IPS-NIHi11 (cell line): ENCODE measurements at regions not wholly inside any gene's neighbourhood (a gene's known extent, or its start where the extent isn't known, plus 50 kb on each side); places are given as distances from the start of the nearest gene placed in this dataset.
A peak's percentile ranks its signal among the peaks of the same experiment; 100 is the strongest.

Experiments used
- DNase-seq: peaks from one replicate; pipeline ENCODE4 v3.0.0; 2012; ENCODE audit warnings: mixed read lengths, low spot score

DNA sequence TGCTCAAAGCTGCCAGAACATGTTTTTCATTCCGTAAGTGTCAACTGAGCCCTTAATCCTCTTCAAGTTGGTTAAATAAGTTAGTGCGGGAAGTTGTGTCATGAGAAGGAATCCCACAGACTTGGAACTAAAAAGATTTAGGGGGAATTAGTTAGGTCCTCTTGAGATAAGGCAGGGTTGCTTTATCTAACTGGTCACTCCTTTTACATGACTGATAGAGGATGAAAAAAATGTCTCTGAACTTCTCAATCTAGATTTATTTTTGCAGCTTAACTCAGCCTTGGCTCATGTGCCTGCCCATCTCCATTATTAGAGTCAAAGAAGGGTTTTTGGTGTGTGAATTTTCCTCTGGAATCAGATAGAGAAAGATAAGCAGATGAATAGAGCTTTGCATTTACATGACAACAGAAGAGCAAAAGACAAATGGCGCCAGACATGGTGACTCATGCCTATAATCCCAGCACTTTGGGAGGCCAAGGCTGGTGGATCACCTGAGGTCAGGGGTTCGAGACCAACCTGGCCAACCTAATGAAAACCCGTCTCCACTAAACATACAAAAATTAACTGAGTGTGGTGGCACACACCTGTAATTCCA, 882.9 kb downstream of the RPA4 start:
- no peak for DNase-seq

DNA sequence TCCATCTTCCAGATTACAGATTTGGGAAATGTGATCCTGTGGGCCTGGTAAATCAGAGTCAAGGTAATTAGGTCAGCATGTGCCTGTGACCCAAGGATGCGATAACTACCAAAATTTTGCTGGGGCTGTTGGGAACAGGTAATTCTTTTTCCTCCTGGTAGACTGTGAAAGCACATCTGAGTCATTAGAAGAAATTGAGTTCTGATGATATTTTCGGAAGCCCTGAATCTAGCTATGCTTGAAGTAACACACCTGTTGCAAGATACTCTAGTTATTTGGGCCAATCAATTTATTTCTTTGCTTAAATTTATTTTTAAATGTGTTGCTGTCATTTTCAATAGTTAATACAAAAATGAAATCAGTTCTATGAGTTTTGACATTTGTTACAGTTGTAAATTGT, 903.6 kb downstream of the RPA4 start:
- no peak for DNase-seq

DNA sequence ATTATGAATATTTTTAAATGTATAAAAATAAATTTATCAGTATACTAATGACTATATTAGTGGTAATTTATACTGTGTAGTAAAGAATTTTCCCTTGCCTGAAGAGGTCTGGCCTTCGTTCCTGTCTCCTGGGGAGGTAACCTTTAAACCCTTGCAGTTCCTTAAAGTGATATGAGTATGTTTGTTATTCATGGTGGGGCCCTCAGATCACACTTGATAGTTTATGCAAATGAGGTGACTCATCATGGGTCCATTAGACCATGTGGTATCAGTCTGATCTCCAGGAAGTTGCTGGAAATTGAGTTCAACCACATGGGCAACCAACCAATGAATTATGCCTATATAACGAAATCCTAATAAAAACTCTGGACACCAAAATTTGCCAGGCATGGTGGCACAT, 904.1 kb downstream of the RPA4 start:
- DNase-seq: no peak

DNA sequence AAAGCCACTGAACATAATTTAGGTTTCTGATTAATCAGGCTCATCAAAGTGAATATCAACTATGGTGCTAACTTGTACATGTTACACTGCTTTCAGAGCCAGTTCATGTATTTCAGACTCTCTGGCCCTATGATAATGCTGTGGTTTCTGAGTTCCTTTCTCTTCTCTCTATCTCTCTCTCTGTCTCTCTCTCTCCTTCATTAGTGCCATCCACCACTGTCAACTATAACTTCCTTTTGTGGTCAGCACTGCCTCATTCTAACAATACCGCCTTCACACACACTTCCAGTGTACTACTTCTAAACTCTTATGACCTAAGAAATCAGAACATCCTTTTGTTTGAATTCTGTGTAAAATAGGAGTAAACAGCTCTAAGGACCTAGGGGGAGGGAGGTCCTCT, 907.1 kb downstream of the RPA4 start:
- no peak for DNase-seq

DNA sequence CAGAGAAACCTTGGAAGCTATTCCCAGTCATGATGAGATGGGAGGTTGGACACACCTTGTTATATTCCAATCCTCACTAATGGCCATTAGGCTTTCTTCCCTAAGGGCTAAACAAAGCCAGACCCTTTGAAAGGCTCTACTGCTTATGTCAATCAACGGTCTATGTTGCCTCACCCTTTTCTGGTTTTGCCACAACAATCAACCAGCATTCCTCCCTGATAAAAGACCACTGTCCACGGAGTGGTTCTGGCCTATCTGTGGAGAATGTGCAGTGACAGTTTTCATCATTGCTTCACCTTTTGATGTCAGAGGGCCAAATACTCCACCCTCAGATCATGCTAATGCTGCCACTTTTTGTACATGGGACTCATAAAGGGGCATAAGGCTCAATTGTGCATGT, 913.4 kb downstream of the RPA4 start:
- no peak for DNase-seq

DNA sequence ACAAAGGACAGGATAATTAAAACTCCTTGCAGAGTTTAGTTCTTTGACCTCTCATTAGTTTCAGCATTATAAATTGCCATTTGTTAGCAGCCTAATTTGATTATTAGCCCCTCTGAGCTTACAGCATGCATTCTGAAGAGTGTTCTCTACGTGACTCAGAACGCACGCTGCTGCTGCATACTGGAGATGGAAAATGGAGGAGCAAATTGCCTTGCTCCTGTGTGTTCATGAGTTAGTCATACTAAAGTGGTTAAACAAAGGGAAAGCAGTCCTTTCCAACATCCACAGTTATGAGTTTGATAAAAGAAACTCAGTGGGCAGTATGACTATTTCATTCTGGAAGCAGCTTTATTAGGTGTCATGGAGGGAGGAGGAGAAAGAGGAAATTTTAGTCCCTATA, 922.5 kb downstream of the RPA4 start:
- DNase-seq: no peak

DNA sequence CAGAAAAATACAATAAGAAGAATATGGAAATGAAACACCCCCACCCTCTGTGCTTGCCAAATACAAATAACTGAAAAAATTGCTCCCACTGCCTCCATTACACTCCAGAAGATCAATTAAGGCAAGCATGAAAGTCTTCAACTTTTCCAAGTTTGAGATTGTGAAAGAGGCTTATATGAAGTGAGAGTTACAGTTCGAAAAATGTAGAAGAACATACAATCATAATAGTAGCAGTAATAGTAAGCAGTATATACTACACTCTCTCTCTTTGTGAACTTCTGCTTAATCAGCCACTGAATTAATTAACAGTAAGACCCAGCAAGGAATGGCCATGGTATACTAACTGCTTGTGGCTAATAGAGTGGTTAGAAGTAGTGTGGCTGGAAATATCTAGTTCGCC, 923.2 kb downstream of the RPA4 start:
- no peak for DNase-seq

DNA sequence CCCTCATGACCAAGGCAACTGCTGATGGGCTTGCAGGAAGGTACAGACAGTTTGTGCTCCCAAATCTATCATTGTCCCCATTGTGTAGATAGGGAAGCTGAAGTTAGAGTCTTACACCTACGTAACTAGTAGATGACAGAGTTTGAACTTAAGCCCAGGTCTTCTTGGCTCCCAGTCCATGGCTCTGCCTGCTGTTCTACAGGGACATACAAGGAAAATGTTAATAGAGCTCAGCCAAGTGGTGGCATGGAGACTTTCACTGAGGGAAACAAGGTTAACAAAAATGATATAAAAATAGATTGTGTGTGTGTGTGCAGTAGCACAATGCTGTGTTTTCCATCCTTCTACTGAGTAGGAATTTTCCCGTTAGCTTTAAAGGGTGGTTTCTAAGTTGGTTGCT, 936.5 kb downstream of the RPA4 start:
- no peak for DNase-seq

DNA sequence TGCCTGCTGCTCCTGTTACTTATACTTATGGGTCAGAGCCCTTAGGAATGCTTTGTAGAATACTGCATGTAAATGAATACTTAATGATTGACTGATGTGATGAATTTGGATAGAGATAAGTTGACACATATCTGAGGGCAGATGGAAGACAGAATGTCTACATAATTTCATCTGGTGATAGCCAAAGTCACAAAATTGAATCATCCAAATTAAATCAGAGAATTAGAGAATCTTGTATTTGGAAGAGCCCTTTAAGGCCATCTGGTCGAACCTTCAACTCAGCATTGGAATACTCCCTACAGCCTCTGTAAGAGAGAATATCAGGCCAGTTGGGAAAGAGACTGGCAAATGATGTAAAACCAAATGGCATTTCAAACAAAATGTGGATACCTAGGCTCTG, 944.8 kb downstream of the RPA4 start:
- DNase-seq: no peak

DNA sequence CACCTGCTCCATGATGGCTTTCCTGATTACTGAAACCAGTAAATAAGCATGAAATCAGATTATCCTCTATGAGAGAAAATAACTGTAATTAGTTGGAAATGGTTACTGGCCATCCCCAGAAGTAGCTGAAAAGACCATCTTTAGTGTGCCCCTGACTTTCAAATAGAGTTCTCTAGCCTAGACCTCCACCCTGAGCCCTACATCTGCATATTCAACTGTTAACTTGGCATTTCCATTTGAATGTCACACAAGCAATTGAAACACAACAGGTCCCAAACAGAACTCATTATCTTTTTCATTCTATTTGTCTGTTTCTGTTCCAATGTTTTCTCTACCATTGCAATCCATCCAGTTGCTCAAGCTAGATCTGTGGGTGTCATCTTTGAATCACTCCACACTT, 952.3 kb downstream of the RPA4 start:
- peak; percentile 10 for DNase-seq

DNA sequence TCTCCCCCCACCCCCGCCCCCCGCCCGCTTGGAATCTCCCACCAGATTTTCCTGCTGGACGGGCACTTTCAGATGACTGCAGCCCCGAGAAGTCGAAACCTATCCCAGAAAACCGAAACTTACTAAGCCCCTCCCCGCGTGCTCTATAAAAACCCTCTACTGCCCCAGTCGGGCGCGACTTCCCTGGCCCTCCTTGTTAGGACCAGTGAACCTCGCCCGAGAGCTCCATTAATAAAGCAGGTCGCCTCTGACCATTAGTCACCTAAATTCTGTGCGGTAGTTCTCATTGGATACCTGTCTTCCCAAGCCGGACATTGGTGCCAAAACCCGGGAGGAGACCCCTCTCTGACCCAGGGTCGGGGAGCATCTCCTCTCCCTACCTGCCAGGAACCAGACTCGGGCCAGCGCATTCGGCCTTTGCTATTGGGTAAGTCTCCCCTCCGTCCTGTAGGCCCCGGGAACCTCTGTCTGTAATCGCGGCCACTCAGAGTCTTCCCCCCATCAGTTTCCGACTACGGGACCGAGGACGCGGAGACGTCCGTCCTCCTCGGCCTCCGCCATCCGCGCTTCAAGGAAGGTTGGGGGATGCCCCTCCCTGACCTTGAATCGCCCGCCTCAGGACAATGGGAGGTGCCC, 958.0 kb downstream of the RPA4 start:
- no peak for DNase-seq

DNA sequence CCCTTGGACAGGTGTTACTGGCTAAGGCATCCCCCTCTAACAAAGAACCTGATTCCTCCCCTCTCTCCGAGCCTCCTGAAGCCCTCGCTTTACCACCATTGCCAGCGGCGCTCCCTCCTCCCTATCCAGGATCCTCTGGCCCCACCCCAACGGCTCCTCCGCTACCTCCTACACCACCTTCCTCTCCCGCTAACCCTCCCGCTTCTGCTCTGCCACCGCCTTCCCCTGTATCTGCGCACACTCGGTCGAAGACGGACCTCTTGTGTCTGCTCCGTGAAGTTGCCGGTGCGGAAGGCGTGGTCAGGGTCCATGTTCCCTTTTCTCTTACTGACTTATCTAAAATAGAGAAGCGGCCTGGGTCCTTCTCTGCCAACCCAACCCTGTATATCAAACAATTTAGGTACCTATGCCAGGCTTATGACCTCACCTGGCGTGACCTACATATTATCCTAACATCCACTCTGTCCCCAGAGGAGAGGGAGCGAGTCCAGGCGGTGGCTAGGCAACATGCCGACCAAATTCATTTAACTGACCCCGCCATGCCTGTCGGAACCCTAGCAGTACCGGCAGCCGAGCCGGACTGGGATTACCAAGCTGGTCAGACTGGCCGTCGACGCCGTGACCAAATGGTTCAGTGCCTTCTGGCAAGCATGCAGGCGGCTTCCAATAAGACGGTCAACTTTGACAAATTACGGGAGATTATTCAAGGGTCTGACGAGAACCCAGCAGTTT, 958.9 kb downstream of the RPA4 start:
- no peak for DNase-seq

DNA sequence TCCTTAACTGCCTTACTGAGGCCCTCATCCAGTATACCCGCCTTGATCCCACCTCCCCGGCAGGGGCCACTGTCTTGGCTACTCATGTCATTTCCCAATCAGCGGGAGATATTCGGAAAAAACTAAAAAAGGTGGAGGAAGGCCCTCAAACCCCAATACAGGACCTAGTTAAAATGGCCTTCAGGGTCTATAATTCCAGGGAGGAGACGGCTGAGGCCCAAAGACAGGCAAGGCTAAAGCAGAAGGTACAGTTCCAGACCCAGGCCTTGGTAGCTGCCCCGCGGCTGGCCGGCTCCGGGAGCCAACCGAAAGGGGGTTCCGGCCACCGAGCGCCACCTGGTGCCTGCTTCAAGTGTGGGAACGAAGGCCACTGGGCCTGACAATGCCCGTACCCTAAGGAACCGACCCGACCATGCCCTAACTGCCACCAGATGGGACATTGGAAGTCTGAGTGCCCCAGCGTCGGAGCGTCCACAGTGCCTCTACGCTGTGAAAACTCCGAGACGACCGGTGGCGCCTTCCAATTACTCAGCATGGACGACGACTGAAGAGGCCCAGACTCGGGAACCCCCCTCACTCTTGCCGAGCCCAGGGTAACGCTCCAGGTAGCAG, 959.6 kb downstream of the RPA4 start:
- DNase-seq: no peak

DNA sequence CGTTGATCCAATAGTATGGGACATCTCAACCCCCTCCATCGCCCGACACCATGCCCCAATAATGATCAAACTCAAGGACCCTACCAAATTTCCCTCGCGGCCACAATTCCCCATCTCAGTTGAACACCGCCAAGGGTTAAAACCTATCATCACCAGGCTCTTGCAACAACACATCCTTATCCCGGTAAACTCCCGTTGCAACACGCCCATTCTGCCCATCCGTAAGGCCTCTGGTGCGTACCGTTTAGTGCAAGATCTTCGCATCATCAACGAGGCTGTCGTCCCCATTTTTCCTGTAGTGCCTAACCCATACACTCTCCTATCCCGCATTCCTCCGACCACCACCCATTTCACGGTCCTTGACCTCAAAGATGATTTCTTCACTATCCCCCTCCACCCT, 960.5 kb downstream of the RPA4 start:
- DNase-seq: no peak

DNA sequence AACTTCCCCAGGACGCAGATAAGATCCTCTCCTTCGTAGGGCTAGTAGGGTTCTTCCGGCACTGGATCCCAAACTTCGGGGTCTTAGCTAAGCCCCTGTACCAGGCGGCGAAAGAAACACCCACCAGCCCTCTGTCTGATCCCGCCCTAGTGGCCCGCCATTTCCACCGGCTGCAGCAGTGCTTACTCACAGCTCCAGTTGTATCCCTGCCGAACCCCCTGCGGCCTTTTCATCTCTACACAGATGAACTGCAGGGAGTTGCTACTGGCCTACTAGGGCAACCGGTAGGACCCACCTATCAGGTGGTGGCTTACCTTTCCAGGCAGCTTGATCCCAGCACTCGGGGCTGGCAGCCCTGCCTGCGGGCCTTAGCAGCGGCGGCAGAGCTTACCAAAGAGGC, 961.2 kb downstream of the RPA4 start:
- no peak for DNase-seq

DNA sequence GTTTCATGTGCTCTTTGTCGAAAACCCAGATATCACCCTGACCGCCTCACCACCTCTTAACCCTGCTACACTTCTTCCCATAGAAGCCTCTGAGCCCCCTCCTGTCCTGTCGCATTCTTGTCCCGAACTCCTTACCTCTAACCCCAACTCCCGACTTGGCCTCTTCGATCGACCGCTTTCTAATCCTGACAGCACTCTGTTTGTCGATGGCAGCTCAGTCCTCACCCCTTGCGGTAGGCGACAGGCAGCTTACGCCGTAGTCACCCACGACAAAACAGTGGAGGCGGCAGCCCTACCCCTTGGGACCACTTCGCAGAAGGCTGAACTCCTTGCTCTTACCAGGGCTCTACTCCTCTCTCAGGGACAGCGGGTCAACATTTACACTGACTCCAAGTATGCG, 961.7 kb downstream of the RPA4 start:
- no peak for DNase-seq

DNA sequence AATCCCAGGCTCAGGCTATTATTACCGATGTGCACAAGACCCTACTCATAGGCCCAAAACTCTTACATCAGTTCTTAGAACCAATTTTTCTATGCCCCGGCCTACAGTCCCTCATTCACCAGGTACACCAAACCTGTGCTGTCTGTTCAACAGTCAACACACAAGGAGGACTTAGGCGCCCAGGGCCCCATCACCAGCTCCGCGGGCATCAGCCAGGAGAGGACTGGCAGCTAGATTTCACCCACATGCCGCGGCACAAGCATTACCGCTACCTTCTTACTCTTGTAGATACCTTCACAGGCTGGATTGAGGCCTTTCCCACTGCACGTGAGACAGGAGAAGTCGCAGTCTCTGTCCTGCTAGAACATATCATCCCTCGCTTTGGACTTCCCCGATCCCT, 962.5 kb downstream of the RPA4 start:
- DNase-seq: no peak

DNA sequence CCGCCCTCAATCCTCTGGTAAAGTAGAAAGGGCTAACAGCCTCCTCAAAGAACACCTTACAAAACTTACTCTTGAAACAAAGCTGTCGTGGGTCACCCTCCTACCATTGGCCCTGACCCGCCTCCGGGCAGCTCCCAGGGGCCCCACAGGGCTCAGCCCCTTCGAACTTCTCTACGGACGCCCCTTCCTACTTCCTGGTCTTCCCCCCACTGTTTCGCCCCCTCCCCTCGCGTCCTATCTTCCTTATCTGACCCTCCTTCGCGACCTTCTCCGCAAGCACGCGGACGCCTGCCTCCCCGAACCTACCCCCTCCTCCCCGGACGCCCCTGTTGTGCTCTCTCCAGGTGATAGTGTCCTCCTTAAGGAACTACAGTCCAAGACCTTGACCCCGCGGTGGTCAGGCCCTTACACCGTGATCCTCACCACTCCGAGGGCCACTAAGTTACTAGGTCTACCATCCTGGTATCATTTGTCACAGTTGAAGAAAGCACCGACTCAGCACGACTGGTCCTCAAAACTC, 963.1 kb downstream of the RPA4 start:
- DNase-seq: no peak

DNA sequence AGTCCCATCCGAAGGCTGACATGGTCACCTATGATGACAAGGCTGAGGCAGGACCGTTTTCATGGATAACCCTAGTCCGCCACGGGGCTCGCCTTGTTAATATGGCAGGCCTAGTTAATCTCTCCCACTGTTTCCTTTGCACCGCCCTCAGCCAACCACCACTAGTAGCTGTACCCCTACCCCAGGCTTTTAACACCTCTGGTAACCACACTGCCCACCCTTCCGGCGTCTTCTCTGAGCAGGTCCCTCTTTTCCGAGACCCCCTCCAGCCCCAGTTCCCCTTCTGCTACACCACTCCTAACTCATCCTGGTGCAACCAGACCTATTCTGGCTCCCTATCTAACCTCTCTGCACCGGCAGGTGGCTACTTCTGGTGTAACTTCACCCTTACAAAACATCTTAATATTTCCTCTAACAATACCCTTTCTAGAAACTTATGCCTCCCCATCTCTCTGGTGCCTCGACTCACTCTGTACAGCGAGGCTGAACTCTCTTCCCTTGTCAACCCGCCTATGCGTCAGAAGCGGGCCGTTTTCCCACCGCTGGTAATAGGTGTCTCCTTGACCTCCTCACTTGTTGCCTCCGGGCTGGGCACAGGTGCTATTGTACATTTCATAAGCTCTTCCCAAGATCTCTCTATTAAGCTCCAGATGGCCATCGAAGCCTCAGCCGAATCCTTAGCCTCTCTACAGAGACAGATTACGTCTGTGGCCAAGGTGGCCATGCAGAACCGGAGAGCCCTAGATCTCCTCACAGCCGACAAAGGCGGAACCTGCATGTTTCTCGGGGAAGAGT, 964.4 kb downstream of the RPA4 start:
- no peak for DNase-seq

DNA sequence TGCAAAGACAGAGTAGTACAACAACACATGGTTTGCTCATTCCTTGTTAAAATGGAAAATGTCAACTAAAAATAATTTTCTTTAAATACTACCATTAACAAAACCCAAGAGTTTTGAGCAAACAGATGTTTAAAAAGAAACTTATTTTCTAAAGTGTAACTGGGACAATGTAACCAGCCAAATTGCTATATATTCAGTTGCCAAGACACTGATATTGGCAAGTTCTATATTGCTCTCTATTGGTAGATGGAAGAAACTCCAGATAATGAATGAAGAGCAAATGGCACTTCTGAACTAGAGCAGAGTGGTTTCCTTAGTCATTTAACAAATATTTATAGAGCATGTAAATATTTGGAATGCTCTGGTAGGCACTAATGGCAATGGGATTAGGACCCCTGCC, 966.2 kb downstream of the RPA4 start:
- no peak for DNase-seq

DNA sequence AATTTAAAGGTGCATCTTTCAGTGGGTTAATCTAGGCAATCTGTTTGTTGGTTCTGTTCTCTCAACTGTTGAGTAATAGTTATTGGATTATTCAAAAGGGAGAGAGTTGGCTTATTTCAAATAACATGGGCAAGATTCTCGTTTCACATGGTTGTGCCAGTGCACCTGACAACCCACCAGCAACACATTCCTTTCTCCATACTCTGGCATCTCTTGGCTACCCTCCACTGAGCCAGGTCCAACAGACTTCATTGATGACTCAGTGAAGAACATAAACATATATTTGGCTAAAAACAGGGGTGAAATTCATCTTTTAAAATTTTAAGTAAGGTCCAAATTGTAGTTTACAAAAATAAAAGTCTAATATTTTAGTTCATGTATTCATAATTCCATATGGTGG, 967.2 kb downstream of the RPA4 start:
- DNase-seq: no peak

DNA sequence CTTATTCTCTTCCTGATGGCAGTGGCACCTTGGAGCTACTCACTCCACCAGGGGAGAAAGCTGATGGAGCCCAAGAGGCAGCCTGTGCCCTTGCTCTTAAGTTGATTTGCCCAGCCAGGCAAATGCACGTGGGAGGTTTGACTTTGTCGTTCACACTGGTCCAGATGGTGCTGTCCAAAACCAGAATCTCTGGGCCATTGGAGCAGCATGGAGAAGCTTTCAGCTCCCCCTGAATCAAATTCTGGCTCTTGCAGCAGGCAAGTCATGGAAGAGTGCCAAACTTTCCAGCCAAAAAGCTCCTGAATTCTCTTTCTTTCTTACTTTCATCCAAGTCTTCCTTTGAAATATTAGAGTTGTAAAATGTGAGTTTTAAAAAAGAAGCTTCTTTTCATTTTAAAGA, 970.4 kb downstream of the RPA4 start:
- no peak for DNase-seq
